Stimulated activated CD8-positive, alpha-beta memory T cell treated with anti-CD3 and anti-CD28 coated beads, Interleukin-12 subunit alpha, Interleukin-12 subunit beta, amount 100 ng/mL, for 4 hours (primary cell): ENCODE measurements at regions not wholly inside any gene's neighbourhood (a gene's known extent, or its start where the extent isn't known, plus 50 kb on each side); places are given as distances from the start of the nearest gene placed in this dataset.

ENCODE experiments used
- DNase-seq: peaks from one replicate; pipeline ENCODE4 v3.0.0-alpha.2; 2020; ENCODE audit warnings: low read depth

DNA sequence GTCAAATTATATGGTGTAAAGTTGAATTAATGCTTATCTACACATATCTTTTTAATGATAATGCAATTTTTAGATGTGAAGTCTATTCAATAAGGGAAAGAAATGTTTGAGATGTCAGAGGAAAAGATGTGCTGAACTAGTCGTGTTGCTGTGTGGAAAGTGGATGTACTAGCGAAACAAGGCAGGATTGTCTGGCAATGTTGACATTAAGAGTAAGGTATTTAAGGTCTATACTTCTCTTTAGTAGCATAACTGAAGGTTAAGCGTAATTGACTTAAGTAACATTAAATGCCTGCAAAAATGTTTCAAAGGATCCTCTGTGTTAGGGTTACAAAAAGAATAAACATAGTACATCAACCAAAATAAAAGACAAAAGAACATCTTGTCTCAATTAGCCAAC, 787.3 kb upstream of the KLHL1 start:
- no peak for DNase-seq

DNA sequence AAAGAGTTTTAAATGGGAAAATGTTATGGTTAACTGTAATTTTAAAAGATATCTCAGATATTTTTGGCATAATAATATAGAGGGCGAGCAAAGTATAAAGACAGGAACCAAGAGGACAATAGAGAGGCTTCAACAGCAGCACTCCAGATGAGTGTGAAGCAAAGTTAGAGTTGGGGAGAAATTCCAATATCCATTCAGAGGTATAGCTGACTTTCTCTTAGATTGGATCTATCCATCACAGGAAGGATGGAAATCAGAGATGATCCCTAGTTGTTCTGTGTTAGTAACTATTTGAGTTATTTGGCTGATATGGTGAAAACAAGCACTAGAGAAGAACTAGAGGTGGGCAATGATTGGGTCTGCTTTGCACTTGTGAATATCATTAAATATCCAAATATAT, 786.0 kb upstream of the KLHL1 start:
- no peak for DNase-seq

DNA sequence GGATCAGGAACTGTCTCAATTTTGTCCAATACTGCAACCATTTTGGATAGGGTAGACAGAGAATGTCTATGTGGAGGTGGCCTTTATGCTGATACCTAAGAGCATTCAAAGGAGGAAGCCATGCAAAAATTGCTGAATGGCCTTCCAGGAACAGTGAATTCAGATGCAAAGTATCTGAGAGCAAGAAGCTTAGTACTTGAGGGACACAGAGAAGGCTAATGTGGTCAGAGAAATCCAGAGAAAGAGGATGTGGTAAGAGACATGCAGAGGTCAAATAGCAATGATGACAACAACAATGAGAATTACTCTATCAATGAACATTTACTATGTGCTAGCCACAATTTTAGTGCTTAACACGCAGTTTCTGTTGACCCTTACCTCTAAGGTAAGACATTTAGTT, 785.6 kb upstream of the KLHL1 start:
- DNase-seq = no peak

DNA sequence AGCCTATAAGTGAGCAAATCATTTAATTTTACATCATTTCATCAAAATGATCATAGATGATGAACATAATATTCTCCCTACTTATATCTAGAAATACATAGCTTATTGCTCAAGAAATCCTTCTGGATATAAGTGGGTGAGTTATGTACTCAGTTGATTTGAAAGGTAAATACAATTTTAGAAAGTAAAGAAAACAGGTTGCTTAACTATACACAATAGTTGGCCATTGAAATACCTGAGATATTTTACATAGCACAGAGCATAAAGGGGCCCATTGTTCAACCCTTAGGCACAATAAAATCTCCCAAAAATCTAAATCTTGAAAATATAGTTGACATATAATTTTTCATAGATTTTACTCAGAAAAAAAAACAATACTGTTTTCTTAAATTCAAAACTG, 782.0 kb upstream of the KLHL1 start:
- no peak for DNase-seq

DNA sequence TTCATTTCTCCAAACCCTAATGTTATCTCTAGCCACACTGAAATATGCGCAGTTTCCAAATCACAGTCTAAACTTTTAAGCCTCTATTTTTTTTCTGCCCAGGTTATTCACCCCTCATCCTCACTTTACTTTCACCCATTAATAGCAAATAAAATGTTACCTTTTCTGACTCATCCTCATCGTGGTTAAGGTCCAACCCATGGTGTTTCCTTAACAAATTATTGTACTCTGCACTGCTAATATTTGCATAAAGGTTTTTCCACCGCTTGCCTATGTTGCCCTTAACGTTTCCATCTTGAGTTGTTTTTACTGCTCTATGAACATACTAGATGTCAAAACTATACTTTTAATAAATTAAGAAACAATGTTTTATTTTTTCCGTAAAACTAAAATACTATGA, 780.9 kb upstream of the KLHL1 start:
- no peak for DNase-seq

DNA sequence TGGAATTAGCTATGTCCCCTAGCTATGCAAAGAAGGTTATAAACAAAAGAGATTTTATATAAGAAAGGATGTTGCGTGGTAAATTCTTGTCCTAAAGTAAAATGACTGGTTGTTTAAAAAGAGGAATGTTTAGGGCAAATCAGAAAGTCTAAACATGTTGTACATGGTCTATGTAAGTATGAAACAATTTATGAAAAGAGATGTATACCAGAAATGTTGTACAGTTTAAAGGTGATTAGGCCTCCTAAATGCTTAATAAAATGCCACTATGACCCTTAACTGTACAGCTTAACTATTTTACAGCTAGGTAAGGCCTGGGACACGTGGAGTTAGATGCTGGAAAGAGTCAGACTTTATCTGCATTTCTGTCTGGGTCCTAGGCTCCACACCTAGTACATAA, 775.9 kb upstream of the KLHL1 start:
- DNase-seq = no peak

DNA sequence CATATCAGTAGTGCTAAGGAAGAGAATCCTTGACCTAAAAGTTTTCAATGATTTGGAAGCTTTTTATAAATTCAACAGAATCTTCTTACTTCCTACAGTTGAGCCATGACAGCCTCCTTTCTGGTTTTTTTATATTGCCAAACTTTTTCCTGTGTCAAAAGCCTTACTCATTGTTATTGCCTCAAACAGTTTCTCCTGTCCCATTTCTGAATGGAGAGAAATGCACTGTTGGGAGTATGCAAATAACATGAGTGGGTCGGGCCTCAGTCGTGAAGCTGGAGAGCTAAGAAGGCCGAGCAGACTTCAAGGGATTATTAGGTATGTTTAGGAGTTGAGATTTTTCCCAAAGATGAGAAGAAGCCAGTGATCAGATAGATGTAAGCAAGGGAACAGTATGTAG, 766.4 kb upstream of the KLHL1 start:
- no peak for DNase-seq

DNA sequence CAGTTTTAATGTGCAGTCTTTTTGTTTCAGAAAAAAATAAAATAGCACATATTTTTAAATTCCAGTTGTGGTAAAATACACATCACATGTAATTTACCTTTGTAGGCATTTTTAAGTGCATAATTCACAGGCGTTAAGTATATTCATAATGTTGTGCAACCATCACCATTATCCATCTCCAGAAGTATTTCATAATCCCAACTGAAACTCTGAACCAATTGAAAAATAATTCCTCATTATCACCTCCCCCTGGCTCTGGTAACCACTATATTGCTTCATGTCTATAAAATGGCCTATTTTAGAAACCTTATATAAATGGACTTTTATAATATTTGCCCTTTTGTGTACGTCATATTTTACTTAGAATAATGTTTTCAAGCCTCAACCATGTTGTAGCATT, 756.5 kb upstream of the KLHL1 start:
- no peak for DNase-seq

DNA sequence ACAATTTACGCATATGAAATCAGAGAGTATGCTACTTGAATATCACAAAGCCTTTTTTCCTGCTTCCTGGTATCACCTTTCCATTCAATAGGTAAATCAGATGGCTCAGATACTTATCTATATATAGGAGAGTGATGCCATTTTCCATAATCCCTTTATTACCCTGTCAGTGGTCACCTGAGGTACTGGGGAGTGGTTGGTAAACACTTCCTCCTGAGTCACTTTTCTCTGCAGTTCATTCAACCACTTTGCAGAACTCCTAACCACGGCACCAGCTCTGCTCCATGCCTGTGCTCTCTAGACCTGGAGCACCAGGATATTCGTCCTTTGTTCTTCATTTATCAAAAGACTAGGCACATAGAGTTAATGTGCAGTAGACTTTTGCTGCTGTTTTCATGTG, 748.5 kb upstream of the KLHL1 start:
- DNase-seq = no peak

DNA sequence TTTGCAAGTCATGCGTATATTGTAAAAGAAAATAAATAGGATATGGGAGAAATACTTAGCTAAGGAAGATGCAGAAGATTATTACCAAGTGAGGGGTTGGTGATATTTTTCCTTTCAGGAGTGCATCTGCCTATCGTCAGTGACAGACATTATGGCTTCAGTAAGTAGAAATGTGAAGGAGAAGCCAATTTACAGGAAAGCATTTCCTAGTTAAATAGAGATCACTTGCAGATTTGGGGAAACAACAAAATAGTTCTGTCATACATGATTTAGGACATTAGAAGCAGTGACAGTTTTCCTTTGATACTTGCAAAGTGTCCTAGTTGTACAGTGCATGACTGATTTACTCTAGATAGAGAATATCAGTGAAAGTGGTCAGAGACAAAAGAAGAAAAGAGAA, 747.8 kb upstream of the KLHL1 start:
- DNase-seq = no peak

DNA sequence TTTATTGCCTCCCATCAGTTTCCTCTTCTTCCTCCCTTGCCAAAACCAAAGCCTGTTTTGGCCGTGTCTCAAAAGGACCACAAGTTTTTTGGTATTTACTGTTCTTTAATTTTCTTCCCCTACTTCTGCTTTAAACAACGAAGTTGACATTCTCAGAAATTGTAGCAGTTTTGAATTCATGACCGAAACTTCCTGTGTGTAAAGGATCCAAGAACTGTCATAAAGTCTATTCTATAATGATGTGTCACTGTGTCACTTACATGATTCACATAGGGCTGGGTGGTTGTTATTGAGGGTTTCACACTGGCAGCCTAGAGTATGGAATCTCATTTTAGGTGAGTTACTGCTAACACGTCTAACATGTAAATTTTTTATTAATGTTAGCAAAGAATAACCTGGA, 741.0 kb upstream of the KLHL1 start:
- no peak for DNase-seq

DNA sequence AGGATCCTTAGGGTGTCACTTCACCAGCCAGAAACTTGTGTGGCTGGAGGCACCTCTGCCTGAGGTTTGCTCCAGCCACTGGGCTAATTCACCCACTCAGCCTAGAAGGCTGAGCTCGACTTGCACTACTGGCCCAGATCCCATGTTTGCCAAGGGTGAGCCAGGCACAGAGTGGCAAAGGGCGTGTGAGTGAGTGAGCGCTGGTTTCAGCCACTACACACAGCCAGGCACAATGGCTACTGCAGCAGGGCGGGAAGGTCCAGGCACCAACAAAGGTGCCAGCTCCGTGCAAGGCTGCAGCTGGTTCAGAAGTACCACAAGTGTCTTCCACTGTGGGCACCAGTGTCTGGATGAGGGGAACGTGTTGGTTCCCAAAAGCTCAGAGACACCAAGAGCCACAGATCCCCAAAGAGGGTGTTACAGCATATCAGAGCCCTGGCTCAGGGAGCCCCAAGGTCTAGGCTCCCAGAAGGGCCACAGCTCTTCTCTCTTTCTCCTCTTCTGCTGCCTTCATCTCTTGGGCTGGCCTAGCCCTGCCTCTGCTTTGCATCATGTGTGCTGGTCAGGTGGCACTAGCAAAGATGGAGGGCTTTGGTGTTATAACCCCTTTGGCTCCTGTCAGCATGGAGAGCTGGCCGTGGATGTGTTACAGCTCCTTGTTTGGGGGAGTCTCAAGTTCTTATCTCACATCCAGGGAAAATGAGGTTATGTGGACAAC, 736.3 kb upstream of the KLHL1 start:
- DNase-seq = no peak

DNA sequence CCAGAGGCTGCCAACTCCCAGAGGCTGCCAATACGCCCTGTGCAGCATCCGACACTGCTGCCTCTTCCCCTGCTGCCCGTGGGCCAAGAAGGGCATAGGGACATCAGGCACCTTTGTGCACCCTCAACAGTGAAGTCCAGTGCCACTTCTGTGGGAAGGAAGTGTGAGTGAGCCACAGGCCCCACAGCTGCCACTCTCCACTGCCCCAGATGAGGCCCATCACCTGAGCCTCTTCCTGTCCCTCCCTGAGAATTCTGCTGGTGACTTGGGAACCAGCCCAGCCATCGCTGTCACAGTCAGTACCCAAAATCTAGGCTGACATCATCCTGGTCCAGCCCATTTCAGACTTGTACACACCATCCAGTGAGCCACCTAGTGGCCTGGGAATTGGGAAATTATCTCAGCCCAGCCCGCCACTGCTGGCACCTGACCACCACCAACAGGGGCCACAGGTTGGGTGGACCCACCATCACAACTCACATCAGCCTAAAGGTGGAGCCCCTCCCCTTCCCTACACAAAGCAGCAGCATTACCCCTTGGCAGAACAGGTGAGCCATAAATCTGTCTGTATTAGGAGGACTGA, 733.9 kb upstream of the KLHL1 start:
- DNase-seq = no peak

DNA sequence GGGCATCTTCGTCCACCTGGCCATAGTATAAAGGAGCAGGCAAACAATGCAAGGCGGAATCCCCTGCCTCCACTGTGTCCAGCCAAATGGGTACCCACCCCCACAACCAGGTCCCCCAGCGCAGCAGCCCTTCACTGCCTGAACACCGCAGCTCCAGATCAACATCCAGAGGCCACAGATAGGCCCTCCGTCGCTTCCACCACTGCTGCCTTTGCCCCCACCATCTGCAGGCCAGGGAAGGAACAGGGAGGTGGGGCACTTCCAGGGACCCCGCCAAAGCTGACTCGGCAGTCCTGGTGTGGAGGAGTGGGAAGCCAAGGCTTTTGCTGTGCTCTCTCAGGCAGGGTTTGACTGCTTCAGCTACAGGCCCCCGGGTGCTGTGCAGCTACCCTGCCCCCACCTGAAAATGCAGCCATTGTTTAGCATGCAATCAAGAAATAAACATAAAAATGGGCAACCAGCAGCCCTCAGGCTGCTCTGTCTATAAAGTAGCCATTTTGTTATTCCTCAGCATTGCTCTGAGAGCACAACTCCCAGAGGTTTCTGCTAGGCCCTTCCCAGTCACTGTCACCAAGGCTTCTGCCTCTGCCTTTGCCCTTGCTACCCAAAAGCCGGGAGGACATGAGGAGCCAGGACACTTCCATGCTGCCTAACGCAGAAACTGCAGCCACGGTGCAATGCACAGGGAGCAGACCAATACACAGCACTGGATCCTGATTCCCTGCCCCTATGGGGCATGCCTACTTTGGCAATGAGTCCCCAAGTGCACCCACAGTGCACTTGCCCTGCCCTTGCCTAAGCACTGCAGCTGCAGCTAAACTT, 733.2 kb upstream of the KLHL1 start:
- DNase-seq = no peak

DNA sequence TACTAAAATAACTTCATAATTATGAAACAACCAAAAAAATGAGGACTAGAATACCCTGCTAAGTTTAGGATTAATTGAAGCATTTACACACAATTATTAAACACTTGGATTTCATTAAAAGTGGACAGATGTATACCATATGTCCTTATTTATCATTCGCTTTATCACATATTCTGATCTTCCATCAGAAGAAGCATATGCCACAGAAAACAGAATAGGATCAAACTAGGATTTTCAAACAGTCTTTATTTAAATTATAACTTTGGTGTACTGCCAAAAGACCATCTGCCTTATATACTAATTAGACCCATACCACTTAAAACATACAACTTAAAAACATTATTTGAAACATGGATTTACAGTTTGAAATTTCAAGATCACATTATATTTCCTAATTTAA, 727.1 kb upstream of the KLHL1 start:
- no peak for DNase-seq

DNA sequence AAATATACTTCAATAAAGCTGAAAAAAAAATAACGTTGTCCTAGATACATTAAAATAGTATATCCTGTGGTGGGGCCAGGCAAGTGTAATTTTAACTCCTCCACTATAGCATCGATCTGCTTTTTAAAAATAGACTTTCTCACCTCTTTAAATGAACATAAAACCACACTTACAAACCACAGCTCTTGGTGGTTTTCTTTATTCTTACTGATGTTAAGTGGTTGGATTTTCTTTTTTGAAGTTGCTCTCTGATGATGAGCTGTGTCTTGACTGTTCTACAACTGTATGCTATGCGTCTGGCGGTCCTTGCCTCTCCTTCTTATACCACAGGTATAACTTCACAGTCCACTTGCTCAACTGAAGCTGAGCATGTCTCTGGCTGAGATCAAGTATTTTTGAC, 721.5 kb upstream of the KLHL1 start:
- DNase-seq = no peak

DNA sequence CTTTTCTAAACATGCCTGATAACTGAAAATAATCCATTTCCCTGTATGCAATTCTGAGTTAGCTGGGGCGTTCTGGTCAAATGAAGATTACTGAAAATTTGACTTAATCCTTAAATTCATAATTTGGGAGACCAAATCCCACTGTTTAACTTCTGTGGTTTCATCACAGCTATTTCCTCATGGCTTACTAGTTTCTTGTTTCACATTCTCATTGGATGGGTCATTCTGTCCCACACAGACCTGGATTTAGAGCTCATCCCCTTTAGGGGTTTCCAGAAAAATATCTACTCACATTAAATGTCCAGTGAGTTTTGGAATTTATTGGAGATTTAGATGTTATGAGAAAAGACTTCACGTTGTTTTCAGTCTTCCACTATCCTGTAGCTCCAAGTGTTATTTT, 709.3 kb upstream of the KLHL1 start:
- DNase-seq = no peak

DNA sequence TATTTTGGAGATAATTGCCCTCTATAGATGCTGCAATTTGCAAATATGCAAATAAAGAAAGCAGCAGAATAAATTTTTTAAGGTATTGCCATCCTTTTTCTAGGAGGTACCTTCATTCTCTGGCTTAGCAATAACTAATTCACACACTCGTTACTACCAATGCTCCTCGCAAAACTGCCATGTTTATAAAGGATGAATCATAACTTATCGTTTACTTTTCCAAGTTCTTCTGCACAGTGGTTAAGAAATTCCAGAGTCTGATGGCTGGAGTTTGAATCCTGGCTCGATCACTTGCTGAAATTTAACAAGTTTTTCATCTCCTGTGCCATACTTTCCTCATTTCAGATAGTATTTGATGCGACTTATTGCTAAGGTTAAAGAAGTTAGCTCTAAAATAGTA, 708.6 kb upstream of the KLHL1 start:
- DNase-seq = no peak

DNA sequence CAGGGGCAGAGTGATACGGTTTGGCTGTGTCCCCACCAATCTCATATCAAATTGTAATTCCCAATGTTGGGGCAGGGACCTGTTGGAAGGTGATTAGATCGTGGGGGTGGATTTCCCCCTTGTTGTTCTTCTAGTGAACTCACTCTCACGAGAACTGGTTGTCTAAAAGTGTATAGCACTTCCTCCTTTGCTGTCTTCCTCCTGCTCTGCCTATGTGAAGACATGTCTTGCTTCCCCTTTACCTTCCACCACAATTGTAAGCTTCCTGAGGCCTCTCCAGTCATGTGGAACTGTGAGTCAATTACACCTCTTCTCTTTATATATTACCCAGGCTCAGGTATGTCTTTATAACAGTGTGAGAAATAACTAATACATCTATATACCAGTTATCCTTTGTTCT, 706.4 kb upstream of the KLHL1 start:
- DNase-seq = no peak

DNA sequence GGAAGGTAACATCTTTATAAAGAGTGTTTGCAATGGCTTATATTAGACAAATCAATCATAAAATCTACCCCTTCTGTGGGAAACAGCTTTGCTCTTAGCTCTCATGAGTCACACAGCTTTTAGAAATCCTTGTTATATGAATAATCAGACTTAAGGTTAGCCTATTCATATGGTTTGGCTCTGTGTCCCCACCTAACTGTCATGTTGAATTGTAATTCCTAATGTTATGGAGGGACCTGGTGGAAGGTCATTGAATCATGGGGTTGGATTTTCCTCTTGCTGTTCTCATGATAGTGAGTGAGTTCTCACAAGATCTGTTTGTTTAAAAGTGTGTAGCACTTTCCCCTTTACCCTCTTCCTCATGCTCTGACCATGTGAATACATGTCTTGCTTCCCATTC, 704.2 kb upstream of the KLHL1 start:
- DNase-seq = no peak

DNA sequence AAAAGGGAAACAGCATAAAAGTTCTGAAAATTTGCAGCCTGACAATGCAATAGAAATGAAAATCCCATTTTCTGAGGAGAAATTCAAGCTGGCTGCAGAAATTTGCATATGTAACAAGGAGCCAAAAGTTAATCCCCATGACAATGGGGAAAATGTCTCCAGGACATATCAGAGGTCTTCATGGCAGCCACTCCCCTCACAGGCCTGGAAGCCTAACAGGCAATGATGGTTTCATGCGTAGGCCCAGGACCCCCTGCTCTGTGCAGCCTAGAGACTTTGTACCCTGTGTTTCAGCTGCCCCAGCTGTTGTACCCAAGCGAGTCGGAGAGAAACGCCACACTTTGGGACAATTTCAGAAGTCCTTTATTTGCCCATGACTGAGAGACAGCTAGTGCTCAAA, 701.3 kb upstream of the KLHL1 start:
- DNase-seq = no peak

DNA sequence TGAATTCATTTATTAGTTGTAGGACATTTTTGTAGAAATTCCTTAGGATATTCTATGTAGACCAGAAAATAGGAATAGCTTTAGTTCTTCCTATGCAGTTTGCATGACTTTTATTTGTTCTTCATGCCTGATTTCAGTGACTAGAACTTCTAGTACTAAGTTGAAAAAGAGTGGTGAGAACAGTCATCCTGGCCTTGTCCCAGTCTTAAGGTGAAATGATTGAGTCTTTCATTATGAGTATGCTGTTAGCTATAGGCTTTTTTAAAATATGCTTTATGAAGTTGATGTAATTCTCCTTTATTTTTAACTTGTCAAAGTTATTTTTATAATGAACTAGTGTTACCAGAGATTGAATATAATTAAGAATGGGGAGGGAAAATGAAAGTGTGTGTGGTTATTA, 690.1 kb upstream of the KLHL1 start:
- DNase-seq = no peak

DNA sequence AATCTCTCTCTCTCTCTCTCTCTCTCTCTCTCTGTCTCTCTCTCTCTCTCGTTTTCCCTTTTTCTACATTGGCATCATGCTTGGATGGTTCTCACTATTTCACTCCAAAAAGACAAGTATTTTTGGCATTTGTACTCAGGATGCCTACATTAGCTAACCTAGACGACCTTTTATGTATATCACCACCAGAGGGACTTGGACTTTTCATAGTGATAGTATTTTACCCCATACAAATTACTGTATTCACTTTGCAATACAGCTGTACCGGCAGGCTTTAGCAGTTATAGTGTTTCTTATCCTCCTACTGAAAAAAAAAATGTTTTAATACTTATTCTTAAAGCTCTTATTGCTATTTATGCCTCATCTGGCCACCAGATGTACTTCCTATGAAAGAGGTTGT, 687.2 kb upstream of the KLHL1 start:
- DNase-seq = no peak

DNA sequence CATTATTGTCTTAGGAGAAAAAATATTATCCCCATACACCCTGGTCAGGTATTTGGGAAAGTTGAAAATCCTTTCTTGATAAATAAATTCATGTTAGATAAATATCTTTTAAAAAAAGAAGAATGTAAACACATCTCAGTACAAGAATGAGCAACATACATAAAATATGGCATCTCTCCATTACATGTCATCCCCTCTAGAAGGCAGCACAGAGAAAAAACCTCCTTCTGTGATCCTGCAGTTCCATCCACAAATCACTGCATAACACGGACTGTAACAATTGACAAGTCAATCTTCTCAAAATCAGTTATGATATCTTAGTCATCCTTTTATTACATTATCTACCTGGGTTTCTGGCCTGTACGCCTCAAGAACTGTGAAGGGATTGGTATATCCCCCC, 683.9 kb upstream of the KLHL1 start:
- no peak for DNase-seq
